ENCODE measurements at regions not wholly inside any gene's neighbourhood (a gene's known extent, or its start where the extent isn't known, plus 50 kb on each side); places are given as distances from the start of the nearest gene placed in this dataset.

DNA sequence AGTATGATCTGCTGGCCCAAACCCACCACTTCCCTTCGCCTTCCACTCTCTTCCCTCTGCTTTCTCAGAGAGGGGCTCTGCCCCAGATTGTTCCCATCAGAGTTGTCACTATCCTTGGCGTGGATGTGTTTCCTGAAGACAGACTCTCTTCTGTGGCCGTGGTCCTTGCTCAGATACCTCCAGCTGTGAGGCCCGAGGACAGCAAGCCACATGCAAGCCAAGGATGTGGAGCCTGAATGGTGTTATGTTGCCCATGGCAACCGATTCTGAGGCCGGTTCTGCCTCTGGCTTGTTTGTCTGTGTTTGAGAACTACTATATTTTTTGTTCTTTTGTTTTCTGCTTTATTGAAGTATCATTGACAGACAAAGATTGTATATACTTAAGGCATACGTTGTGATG lies 247.4 kb upstream of the PODXL start:
- Histone ChIP-seq H3K4me1 (no peaks in the 10 kb centered on the region), H3K27ac (no peak overlapping the region), H3K4me2 (no peak overlapping the region), H3K9me3 (no peaks in the 10 kb centered on the region), H3K4me3 (no peak overlapping the region)
- ChIA-PET POLR2A (no interaction called here), CTCF (no interaction called here)
- no peak for TF ChIP-seq GATA3 (IDR thresholded peaks at IDR 0.05; ENCODE audit: borderline replicate concordance)
- TF ChIP-seq CEBPB (IDR thresholded peaks at IDR 0.05) = no peak
- TF ChIP-seq CBX8 (IDR thresholded peaks at IDR 0.05) = no peak
- no peak for TF ChIP-seq ZC3H11A (IDR thresholded peaks at IDR 0.05)
- no peak for TF ChIP-seq HOXB13 (CRISPR knock-in tag; IDR thresholded peaks at IDR 0.05; ENCODE audit: low read depth)
- TF ChIP-seq JUN (IDR thresholded peaks at IDR 0.05) = no peak
- no peak for TF ChIP-seq KDM1A (IDR thresholded peaks at IDR 0.05; ENCODE audit: low read depth)
- TF ChIP-seq TP53 (CRISPR knock-in tag; IDR thresholded peaks at IDR 0.05) = no peak
- TF ChIP-seq FOSL2 (IDR thresholded peaks at IDR 0.05) = no peak
- TF ChIP-seq FOSL2 (CRISPR knock-in tag; IDR thresholded peaks at IDR 0.05) = no peak
- no peak for TF ChIP-seq HDAC2 (IDR thresholded peaks at IDR 0.05)
- TF ChIP-seq MAZ (IDR thresholded peaks at IDR 0.05; ENCODE audit: borderline replicate concordance, low read depth, low read length) = no peak
- TF ChIP-seq MYC (IDR thresholded peaks at IDR 0.05; ENCODE audit: borderline replicate concordance, low read length) = no peak
- no peak for TF ChIP-seq ZSCAN20 (CRISPR knock-in tag; IDR thresholded peaks at IDR 0.05)
- TF ChIP-seq, protein P1, sequence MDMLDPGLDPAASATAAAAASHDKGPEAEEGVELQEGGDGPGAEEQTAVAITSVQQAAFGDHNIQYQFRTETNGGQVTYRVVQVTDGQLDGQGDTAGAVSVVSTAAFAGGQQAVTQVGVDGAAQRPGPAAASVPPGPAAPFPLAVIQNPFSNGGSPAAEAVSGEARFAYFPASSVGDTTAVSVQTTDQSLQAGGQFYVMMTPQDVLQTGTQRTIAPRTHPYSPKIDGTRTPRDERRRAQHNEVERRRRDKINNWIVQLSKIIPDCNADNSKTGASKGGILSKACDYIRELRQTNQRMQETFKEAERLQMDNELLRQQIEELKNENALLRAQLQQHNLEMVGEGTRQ (IDR thresholded peaks at IDR 0.05) = no peak
- TF ChIP-seq RNF2 (IDR thresholded peaks at IDR 0.05; ENCODE audit: borderline replicate concordance, low read depth) = no peak
- TF ChIP-seq EP300 (IDR thresholded peaks at IDR 0.05) = no peak
- no peak for TF ChIP-seq HEYL (CRISPR knock-in tag; IDR thresholded peaks at IDR 0.05)
- DNase-seq (ENCODE audit: low read depth in 1 of 2, low spot score in 1 of 2) (no peak), ATAC-seq (no peak), FAIRE-seq (no peak)
- WGBS (ENCODE audit: missing lambda C conversion rate) = 23% methylated on average over 7 of the region's 7 CpGs

DNA sequence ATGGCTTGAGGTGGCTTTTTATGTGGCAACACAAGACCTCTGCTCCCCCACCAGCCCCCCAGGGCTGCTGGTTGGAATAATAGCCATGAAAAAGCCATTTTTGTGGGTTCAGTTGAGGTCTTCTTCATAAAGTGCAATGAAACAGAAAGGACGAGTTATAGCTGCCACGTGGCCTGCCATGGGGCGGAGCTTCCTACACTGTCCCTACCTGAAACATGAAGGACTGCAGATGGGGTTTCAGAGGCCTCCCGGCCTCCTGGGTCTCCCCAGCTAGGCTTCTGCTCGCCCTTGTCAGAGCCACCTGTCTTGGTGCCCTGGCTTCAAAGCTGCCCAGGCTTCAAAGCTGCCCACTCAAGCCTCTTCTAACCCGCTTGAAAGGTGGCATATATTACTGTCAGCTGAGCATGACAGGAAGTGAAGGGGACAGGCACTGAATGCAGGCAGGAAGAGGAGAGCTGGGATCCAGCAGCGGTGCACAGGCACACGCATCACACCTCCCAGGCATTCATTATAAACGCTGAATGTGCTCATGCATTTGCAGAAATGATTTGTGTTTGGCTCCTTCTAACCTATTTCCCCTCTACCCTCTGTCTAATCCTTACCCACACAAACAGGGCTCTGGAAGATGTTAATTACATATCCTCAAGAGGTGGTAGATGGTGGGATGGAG lies 245.9 kb upstream of the PODXL start:
- DNase-seq (ENCODE audit: low read depth in 1 of 2, low spot score in 1 of 2) (no peak), ATAC-seq (no peak), FAIRE-seq (no peak)
- no peak overlapping the region for H3K4me2 ChIP-seq
- CTCF ChIA-PET = no interaction called here
- H3K9me3 ChIP-seq = no peaks in the 10 kb centered on the region
- H3K27ac ChIP-seq = no peak overlapping the region
- POLR2A ChIA-PET = no interaction called here
- H3K4me3 ChIP-seq = no peak overlapping the region
- no peaks in the 10 kb centered on the region for H3K4me1 ChIP-seq
- TF ChIP-seq RFX5 (IDR thresholded peaks at IDR 0.05) = no peak
- WGBS (ENCODE audit: missing lambda C conversion rate) = 64% methylated on average over 9 of the region's 9 CpGs

DNA sequence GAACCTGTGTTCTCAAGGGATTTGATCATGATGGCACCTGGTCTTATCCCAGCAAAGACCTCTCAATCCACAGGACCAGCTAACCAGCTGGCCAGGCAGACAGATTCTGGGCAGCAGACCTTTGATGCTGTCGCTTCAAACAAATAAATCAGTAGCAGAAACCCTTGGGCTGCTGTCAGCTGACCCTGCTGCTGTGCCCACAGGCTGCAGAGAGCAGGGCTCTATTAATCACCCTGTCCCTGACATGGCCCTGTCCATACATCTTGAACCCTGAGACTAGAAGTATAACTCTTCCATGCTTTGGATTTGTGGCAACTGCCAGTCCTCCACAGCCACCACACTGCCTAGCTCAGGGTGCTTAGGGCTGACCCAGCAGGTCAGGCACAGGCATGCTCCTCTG lies 244.1 kb upstream of the PODXL start:
- no peak overlapping the region for H3K27ac ChIP-seq
- WGBS (ENCODE audit: missing lambda C conversion rate) = 46% methylated on average over 1 of the region's 1 CpG
- POLR2A ChIA-PET = no interaction called here
- H3K9me3 ChIP-seq = no peaks in the 10 kb centered on the region
- DNase-seq (ENCODE audit: low read depth in 1 of 2, low spot score in 1 of 2) (no peak), FAIRE-seq (no peak), ATAC-seq (no peak)
- TF ChIP-seq FOXS1 (CRISPR knock-in tag; IDR thresholded peaks at IDR 0.05) (no peak), RCOR1 (IDR thresholded peaks at IDR 0.05; ENCODE audit: low read depth, low read length) (no peak), RAD21 (conservative IDR thresholded peaks at IDR 0.05 in 1 of 2, IDR thresholded peaks at IDR 0.05 in 1 of 2) (no peak)
- TF ChIP-seq, protein P2, sequence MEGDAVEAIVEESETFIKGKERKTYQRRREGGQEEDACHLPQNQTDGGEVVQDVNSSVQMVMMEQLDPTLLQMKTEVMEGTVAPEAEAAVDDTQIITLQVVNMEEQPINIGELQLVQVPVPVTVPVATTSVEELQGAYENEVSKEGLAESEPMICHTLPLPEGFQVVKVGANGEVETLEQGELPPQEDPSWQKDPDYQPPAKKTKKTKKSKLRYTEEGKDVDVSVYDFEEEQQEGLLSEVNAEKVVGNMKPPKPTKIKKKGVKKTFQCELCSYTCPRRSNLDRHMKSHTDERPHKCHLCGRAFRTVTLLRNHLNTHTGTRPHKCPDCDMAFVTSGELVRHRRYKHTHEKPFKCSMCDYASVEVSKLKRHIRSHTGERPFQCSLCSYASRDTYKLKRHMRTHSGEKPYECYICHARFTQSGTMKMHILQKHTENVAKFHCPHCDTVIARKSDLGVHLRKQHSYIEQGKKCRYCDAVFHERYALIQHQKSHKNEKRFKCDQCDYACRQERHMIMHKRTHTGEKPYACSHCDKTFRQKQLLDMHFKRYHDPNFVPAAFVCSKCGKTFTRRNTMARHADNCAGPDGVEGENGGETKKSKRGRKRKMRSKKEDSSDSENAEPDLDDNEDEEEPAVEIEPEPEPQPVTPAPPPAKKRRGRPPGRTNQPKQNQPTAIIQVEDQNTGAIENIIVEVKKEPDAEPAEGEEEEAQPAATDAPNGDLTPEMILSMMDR (IDR thresholded peaks at IDR 0.05) = no peak
- CTCF ChIA-PET = interaction anchor here (1.6 kb wide), 1 partner anchor 58 kb away, joined by 3 read pairs; no protein-coding TSS in a partner anchor
- H3K4me2 ChIP-seq = no peak overlapping the region
- no peaks in the 10 kb centered on the region for H3K4me1 ChIP-seq
- no peak overlapping the region for H3K4me3 ChIP-seq

Measured in A549 (cell line).